ENCODE measurements at regions not wholly inside any gene's neighbourhood (a gene's known extent, or its start where the extent isn't known, plus 50 kb on each side); places are given as distances from the start of the nearest gene placed in this dataset.

GRCh38 chr7:25314731-25315267 lies 86.5 kb upstream of the NPVF start:
- H3K36me3 ChIP-seq (ENCODE audit: insufficient read depth, low read length), result no peaks in the 10 kb centered on the region
- no peaks in the 10 kb centered on the region for H4K20me1 ChIP-seq (ENCODE audit: insufficient read depth)
- no peak overlapping the region for H3K27ac ChIP-seq (ENCODE audit: low read length)
- no peaks in the 10 kb centered on the region for H3F3A ChIP-seq (ENCODE audit: insufficient read depth, low read length, poor library complexity, severe bottlenecking)
- no peak overlapping the region for H3K9ac ChIP-seq (ENCODE audit: low read length)
- H3K9me2 ChIP-seq (ENCODE audit: insufficient read depth, low read length), result no peaks in the 10 kb centered on the region
- H3K4me3 ChIP-seq (ENCODE audit: low read length), result no peak overlapping the region
- H3K4me2 ChIP-seq (ENCODE audit: low read length), result no peak overlapping the region
- H3K9me3 ChIP-seq (ENCODE audit: low read length), result no peaks in the 10 kb centered on the region
- no peaks in the 10 kb centered on the region for H3K79me2 ChIP-seq (replicated peaks; ENCODE audit: insufficient read depth, low read length)
- no peak overlapping the region for H2AFZ ChIP-seq (ENCODE audit: low read depth, low read length)
- TF ChIP-seq RAD21 (conservative IDR thresholded peaks at IDR 0.05), result no peak
- no peak for TF ChIP-seq CTCF (IDR thresholded peaks at IDR 0.05; ENCODE audit: poor library complexity, severe bottlenecking)
- TF ChIP-seq REST (IDR thresholded peaks at IDR 0.05; ENCODE audit: borderline replicate concordance), result no peak
- no peak for TF ChIP-seq POLR2AphosphoS5 (IDR thresholded peaks at IDR 0.05)
- TF ChIP-seq EP300 (conservative IDR thresholded peaks at IDR 0.05; ENCODE audit: poor library complexity, severe bottlenecking), result no peak
- no peak for TF ChIP-seq SMC3 (conservative IDR thresholded peaks at IDR 0.05; ENCODE audit: poor library complexity)
- TF ChIP-seq MXI1 (conservative IDR thresholded peaks at IDR 0.05; ENCODE audit: poor library complexity, severe bottlenecking), result no peak
- no peak for TF ChIP-seq TAF1 (IDR thresholded peaks at IDR 0.05; ENCODE audit: low read depth)
- TF ChIP-seq EZH2 (IDR thresholded peaks at IDR 0.05; ENCODE audit: borderline replicate concordance, insufficient read depth, low read length, poor library complexity, severe bottlenecking), result no peak
- no peaks in the 10 kb centered on the region for H3K27me3 ChIP-seq (ENCODE audit: insufficient read depth, low read depth, low read length)

- Histone ChIP-seq H3K36me3 (ENCODE audit: insufficient read depth, low read length) (no peaks in the 10 kb centered on the region), H3K79me2 (replicated peaks; ENCODE audit: insufficient read depth, low read length) (no peaks in the 10 kb centered on the region), H3K9ac (ENCODE audit: low read length) (no peak overlapping the region), H4K20me1 (ENCODE audit: insufficient read depth) (no peaks in the 10 kb centered on the region), H3K9me2 (ENCODE audit: insufficient read depth, low read length) (no peaks in the 10 kb centered on the region), H3K27ac (ENCODE audit: low read length) (no peak overlapping the region), H3K27me3 (ENCODE audit: insufficient read depth, low read depth, low read length) (no peaks in the 10 kb centered on the region), H2AFZ (ENCODE audit: low read depth, low read length) (no peak overlapping the region), H3K4me3 (ENCODE audit: low read length) (no peak overlapping the region), H3K9me3 (ENCODE audit: low read length) (no peaks in the 10 kb centered on the region), H3F3A (ENCODE audit: insufficient read depth, low read length, poor library complexity, severe bottlenecking) (no peaks in the 10 kb centered on the region), H3K4me2 (ENCODE audit: low read length) (no peak overlapping the region)
- TF ChIP-seq CTCF (IDR thresholded peaks at IDR 0.05; ENCODE audit: poor library complexity, severe bottlenecking) (no peak), SMC3 (conservative IDR thresholded peaks at IDR 0.05; ENCODE audit: poor library complexity) (no peak), TAF1 (IDR thresholded peaks at IDR 0.05; ENCODE audit: low read depth) (no peak), EZH2 (IDR thresholded peaks at IDR 0.05; ENCODE audit: borderline replicate concordance, insufficient read depth, low read length, poor library complexity, severe bottlenecking) (no peak), POLR2AphosphoS5 (IDR thresholded peaks at IDR 0.05) (no peak), RAD21 (conservative IDR thresholded peaks at IDR 0.05) (no peak), EP300 (conservative IDR thresholded peaks at IDR 0.05; ENCODE audit: poor library complexity, severe bottlenecking) (no peak), MXI1 (conservative IDR thresholded peaks at IDR 0.05; ENCODE audit: poor library complexity, severe bottlenecking) (no peak), REST (IDR thresholded peaks at IDR 0.05; ENCODE audit: borderline replicate concordance) (no peak)
Measured at GRCh38 chr7:25316366-25316765, 88.1 kb upstream of the NPVF start.

Measured in neural cell (in vitro differentiated cells).